H1 (cell line): ENCODE measurements at regions not wholly inside any gene's neighbourhood (a gene's known extent, or its start where the extent isn't known, plus 50 kb on each side); places are given as distances from the start of the nearest gene placed in this dataset.

Experiments used
- CTCF ChIA-PET: fragments of 300-600 bp; sonication (Branson Sonifier 250); formaldehyde crosslinking; loops from one replicate; lab custom pipeline; 2021; ENCODE audit not compliant: partially characterized antibody; lab: Charles Lee
- POLR2A ChIA-PET: fragments of 300-600 bp; sonication (Branson Sonifier 250); formaldehyde crosslinking; loops from one replicate; lab custom pipeline; 2021; ENCODE audit warnings: inconsistent platforms; ENCODE audit not compliant: partially characterized antibody; lab: Charles Lee
- DNase-seq, 2 experiments: peaks; one replicate each; pipeline versions ENCODE4 v3.0.0 to v3.0.0-alpha.2; 2010 to 2022; ENCODE audit warnings: low spot score in 2 of 2, low read depth in 1 of 2, mixed read lengths in 1 of 2
- FAIRE-seq: peaks from 2 replicates; lab custom pipeline; 2011; peaks lifted over from hg19 to GRCh38; lab: Jason Lieb, UNC
- H2AFZ ChIP-seq: 2 replicates; pipeline ENCODE4 v1.8.1; 2012; ENCODE audit warnings: low read length, inconsistent platforms
- H2AK5ac ChIP-seq: 2 replicates; pipeline ENCODE4 v1.6.1; 2013; ENCODE audit warnings: low read depth, low read length
- H2BK120ac ChIP-seq: replicated peaks from 2 replicates; pipeline ENCODE3; 2013; ENCODE audit warnings: low read depth, low read length, inconsistent platforms
- H2BK12ac ChIP-seq: 2 replicates; pipeline ENCODE4 v1.6.1; 2013; ENCODE audit warnings: low read depth, low read length
- H2BK15ac ChIP-seq: 2 replicates; pipeline ENCODE4 v1.6.1; 2013; ENCODE audit warnings: low read length
- H2BK20ac ChIP-seq: 2 replicates; pipeline ENCODE4 v1.6.1; 2013; ENCODE audit warnings: low read length
- H2BK5ac ChIP-seq: 2 replicates; pipeline ENCODE4 v1.6.1; 2013; ENCODE audit warnings: low read depth, low read length
- H3K14ac ChIP-seq: 2 replicates; pipeline ENCODE4 v1.6.1; 2013; ENCODE audit warnings: inconsistent platforms; ENCODE audit not compliant: insufficient read length
- H3K18ac ChIP-seq: 2 replicates; pipeline ENCODE4 v1.6.1; 2013; ENCODE audit warnings: low read length; ENCODE audit errors: extremely low read depth
- H3K23ac ChIP-seq: 2 replicates; pipeline ENCODE4 v1.6.1; 2013; ENCODE audit warnings: inconsistent platforms; ENCODE audit not compliant: insufficient read length
- H3K23me2 ChIP-seq: 2 replicates; pipeline ENCODE4 v1.6.1; 2013; ENCODE audit warnings: low read depth, low read length
- H3K27ac ChIP-seq: 2 replicates; pipeline ENCODE4 v1.6.1; 2011; ENCODE audit warnings: low read depth, low read length, inconsistent platforms
- H3K27me3 ChIP-seq, 4 experiments: replicated peaks in 1 of 4; 1 replicate in 1 of 4; 2 replicates in 3 of 4; pipeline versions ENCODE4 v1.6.1 to v1.8.1; 2011 to 2013; ENCODE audit warnings: low read length in 3 of 4, mild to moderate bottlenecking in 3 of 4, inconsistent platforms in 2 of 4, mixed read lengths in 2 of 4, moderate library complexity in 1 of 4; ENCODE audit not compliant: control insufficient read depth in 3 of 4, insufficient read depth in 3 of 4; ENCODE audit errors: extremely low read depth in 1 of 4
- H3K36me3 ChIP-seq, 4 experiments: 2 replicates each; pipeline versions ENCODE4 v1.6.1 to v1.8.1; 2011 to 2013; ENCODE audit warnings: mild to moderate bottlenecking in 4 of 4, low read length in 3 of 4, moderate library complexity in 2 of 4, control low read depth in 1 of 4, inconsistent platforms in 1 of 4; ENCODE audit not compliant: insufficient read depth in 4 of 4, control insufficient read depth in 2 of 4
- H3K4ac ChIP-seq: replicated peaks from 2 replicates; pipeline ENCODE3; 2013; ENCODE audit warnings: low read length, low read depth, mixed read lengths, inconsistent platforms; ENCODE audit not compliant: insufficient read length
- H3K4me1 ChIP-seq, 4 experiments: replicated peaks in 1 of 4; 1 replicate in 1 of 4; 2 replicates in 3 of 4; pipeline versions ENCODE4 v1.6.1 to v1.8.1; 2011 to 2013; ENCODE audit warnings: low read length in 3 of 4, inconsistent platforms in 2 of 4, mixed read lengths in 1 of 4; ENCODE audit not compliant: insufficient read depth in 4 of 4, control insufficient read depth in 3 of 4
- H3K4me2 ChIP-seq, 2 experiments: 2 replicates each; pipeline versions ENCODE4 v1.6.1 to v1.8.1; 2011 to 2013; ENCODE audit warnings: low read depth in 2 of 2, low read length in 2 of 2, control low read depth in 1 of 2, inconsistent platforms in 1 of 2, mild to moderate bottlenecking in 1 of 2; ENCODE audit not compliant: insufficient read depth in 1 of 2
- H3K4me3 ChIP-seq, 4 experiments: fragments of 200-600, 300-600 bp in 1 of 4; sonication (generic), shearing (Covaris generic), sonication (Bioruptor Twin) in 1 of 4; 2 replicates each; pipeline versions ENCODE4 v1.5.1 to v1.8.1; 2011 to 2016; ENCODE audit warnings: low read length in 4 of 4, low read depth in 3 of 4, control low read depth in 2 of 4, inconsistent platforms in 2 of 4, mild to moderate bottlenecking in 2 of 4, mixed read lengths in 1 of 4, moderate library complexity in 1 of 4; ENCODE audit not compliant: insufficient read depth in 2 of 4; ENCODE audit errors: extremely low read depth in 1 of 4
- H3K56ac ChIP-seq: replicated peaks from 2 replicates; pipeline ENCODE3; 2013; ENCODE audit warnings: low read depth, mild to moderate bottlenecking, mixed read lengths, low read length, inconsistent platforms; ENCODE audit not compliant: insufficient read length
- H3K79me1 ChIP-seq: 2 replicates; pipeline ENCODE4 v1.6.1; 2013; ENCODE audit warnings: low read depth, low read length, control low read depth
- H3K79me2 ChIP-seq, 2 experiments: 2 replicates each; pipeline versions ENCODE4 v1.6.1 to v1.8.1; 2012 to 2013; ENCODE audit warnings: low read length in 2 of 2, mild to moderate bottlenecking in 2 of 2, inconsistent platforms in 1 of 2; ENCODE audit not compliant: insufficient read depth in 2 of 2, control insufficient read depth in 1 of 2
- H3K9ac ChIP-seq, 4 experiments: replicated peaks in 1 of 4; 1 replicate in 1 of 4; 2 replicates in 3 of 4; pipeline versions ENCODE4 v1.6.1 to v1.8.1; 2011 to 2013; ENCODE audit warnings: low read depth in 3 of 4, low read length in 3 of 4, control low read depth in 2 of 4, mild to moderate bottlenecking in 2 of 4, moderate library complexity in 2 of 4, inconsistent platforms in 1 of 4; ENCODE audit errors: extremely low read depth in 1 of 4
- H3K9me3 ChIP-seq, 2 experiments: 2 replicates each; pipeline versions ENCODE4 v1.6.1 to v1.8.1; 2012 to 2013; ENCODE audit warnings: mild to moderate bottlenecking in 2 of 2, moderate library complexity in 2 of 2, control low read depth in 1 of 2, inconsistent platforms in 1 of 2, low read depth in 1 of 2, low read length in 1 of 2, mixed read lengths in 1 of 2; ENCODE audit not compliant: insufficient read depth in 2 of 2
- H4K20me1 ChIP-seq, 2 experiments: replicated peaks in 1 of 2; 2 replicates each; pipeline versions ENCODE3 to v1.8.1; 2011 to 2013; ENCODE audit warnings: inconsistent platforms in 2 of 2, low read length in 2 of 2, mild to moderate bottlenecking in 1 of 2; ENCODE audit not compliant: insufficient read depth in 2 of 2, control insufficient read depth in 1 of 2
- H4K5ac ChIP-seq: 2 replicates; pipeline ENCODE4 v1.6.1; 2013; ENCODE audit warnings: low read length, low read depth, mixed read lengths, inconsistent platforms; ENCODE audit not compliant: insufficient read length
- H4K8ac ChIP-seq: 2 replicates; pipeline ENCODE4 v1.8.0; 2013; ENCODE audit warnings: mild to moderate bottlenecking, moderate library complexity, low read length, inconsistent platforms; ENCODE audit not compliant: insufficient read depth; ENCODE audit errors: extremely low read depth
- H4K91ac ChIP-seq: replicated peaks from 2 replicates; pipeline ENCODE3; 2013; ENCODE audit warnings: low read length, mixed read lengths, inconsistent platforms; ENCODE audit not compliant: insufficient read length
- CBX5 ChIP-seq: fragments of 300-800, 300-1000 bp; sonication (generic); IDR thresholded peaks from 2 replicates; pipeline ENCODE4 v1.7.1; 2016; ENCODE audit warnings: antibody characterized with exemption, low read length, low read depth
- CBX8 ChIP-seq: fragments of 300-800, 300-1000 bp; sonication (generic); IDR thresholded peaks from 2 replicates; pipeline ENCODE4 v1.7.1; 2016; ENCODE audit warnings: low read depth, low read length, borderline replicate concordance
- RAD21 ChIP-seq, 2 experiments: IDR thresholded peaks in 1 of 2; conservative IDR thresholded peaks in 1 of 2; 2 replicates each; pipeline ENCODE4 v1.6.1; 2011; ENCODE audit warnings: low read depth in 2 of 2, low read length in 2 of 2, improper control_type of control experiment in 1 of 2, inconsistent platforms in 1 of 2, mild to moderate bottlenecking in 1 of 2, moderate library complexity in 1 of 2
- RBBP5 ChIP-seq: IDR thresholded peaks from 2 replicates; pipeline ENCODE4 v1.7.1; 2012; ENCODE audit warnings: low read depth, mild to moderate bottlenecking, inconsistent platforms, low read length, moderate library complexity, borderline replicate concordance
- RXRA ChIP-seq: IDR thresholded peaks from 2 replicates; pipeline ENCODE4 v1.6.1; 2011; ENCODE audit warnings: low read depth, mild to moderate bottlenecking, low read length, moderate library complexity; ENCODE audit not compliant: insufficient read depth
- SP1 ChIP-seq: IDR thresholded peaks from 2 replicates; pipeline ENCODE4 v1.6.1; 2011; ENCODE audit warnings: low read depth, low read length
- TAF7 ChIP-seq: optimal IDR thresholded peaks from 2 replicates; pipeline ENCODE3; 2011; ENCODE audit warnings: low read depth, mild to moderate bottlenecking, inconsistent platforms, low read length, moderate library complexity, borderline replicate concordance
- YY1 ChIP-seq: IDR thresholded peaks from 2 replicates; pipeline ENCODE4 v1.6.1; 2011; ENCODE audit warnings: low read depth, mild to moderate bottlenecking, low read length
- WGBS, 2 experiments: shearing (Covaris generic) in 1 of 2; methylation state at CpG; one replicate each; pipeline versions ENCODE4 v1.1.6 to v1.1.7; 2013 to 2015; ENCODE audit warnings: low lambda C conversion rate in 2 of 2, mixed read lengths in 2 of 2, inconsistent platforms in 1 of 2, low coverage in 1 of 2, missing lambda C conversion rate in 1 of 2; ENCODE audit not compliant: insufficient replicate concordance in 2 of 2, insufficient coverage in 1 of 2, insufficient read length in 1 of 2; ENCODE audit errors: extremely low coverage in 1 of 2, missing lambda C conversion rate in 1 of 2; 5-methylcytosine and 5-hydroxymethylcytosine counted together

DNA sequence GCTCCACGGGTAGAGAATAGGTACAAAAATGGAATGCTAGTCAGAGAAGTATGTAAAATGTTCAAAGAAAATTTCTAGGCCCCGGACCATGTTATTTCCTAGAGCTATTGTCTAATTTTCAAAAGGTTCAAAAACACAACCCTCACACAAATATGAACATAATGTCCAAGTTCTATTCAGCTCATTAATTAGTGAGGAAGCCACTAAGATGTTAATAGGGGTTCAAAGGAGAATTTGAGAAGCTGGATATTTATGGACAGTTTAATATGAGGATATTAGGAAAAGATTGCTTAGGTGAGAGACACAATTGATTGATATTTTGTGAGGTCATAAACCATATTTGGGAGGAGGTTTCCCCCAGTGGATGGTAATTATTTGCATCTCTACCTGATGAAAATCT lies 710.6 kb upstream of the ID2 start:
- no peak overlapping the region for H2BK12ac ChIP-seq
- H3K4ac ChIP-seq: no peak overlapping the region
- no peak overlapping the region for H3K4me2 ChIP-seq
- no peak overlapping the region for H2AFZ ChIP-seq
- H3K9me3 ChIP-seq: no peaks in the 10 kb centered on the region
- peaks cover 0 to 5% (median 0%) of the 10 kb centered on the region in 4 experiments; a peak in 2 of 7 replicates for H3K4me1 ChIP-seq
- H3K27me3 ChIP-seq: no peaks in the 10 kb centered on the region
- H3K23me2 ChIP-seq: no peaks in the 10 kb centered on the region
- no peak overlapping the region for H3K4me3 ChIP-seq
- H4K8ac ChIP-seq: no peak overlapping the region
- TF ChIP-seq CBX8 (no peak), RAD21 (IDR thresholded peaks at IDR 0.05 in 1 of 2, conservative IDR thresholded peaks at IDR 0.05 in 1 of 2; ENCODE audit: low read depth in 2 of 2, low read length in 2 of 2) (no peak), TAF7 (no peak), RBBP5 (no peak), SP1 (no peak), YY1 (no peak), RXRA (no peak), CBX5 (no peak)
- no peak overlapping the region for H3K9ac ChIP-seq
- H4K5ac ChIP-seq: no peak overlapping the region
- ChIA-PET CTCF (interaction anchor here (0.6 to 1.3 kb wide), 5 partner anchors 13 to 644 kb away, joined by 3 to 4 read pairs (median 3); no protein-coding TSS in a partner anchor), POLR2A (no interaction called here)
- DNase-seq: no peak
- H3K23ac ChIP-seq: no peak overlapping the region
- no peak overlapping the region for H2AK5ac ChIP-seq
- H4K91ac ChIP-seq: no peak overlapping the region
- no peak overlapping the region for H3K14ac ChIP-seq
- no peak overlapping the region for H2BK5ac ChIP-seq
- H3K36me3 ChIP-seq: no peaks in the 10 kb centered on the region
- H3K18ac ChIP-seq: no peak overlapping the region
- H4K20me1 ChIP-seq: no peaks in the 10 kb centered on the region
- no peak overlapping the region for H2BK20ac ChIP-seq
- no peak for FAIRE-seq
- no peak overlapping the region for H2BK120ac ChIP-seq
- 85% methylated on average over 2 of the region's 2 CpGs; no CpG with 5 or more reads in 1 of the 2 experiments for WGBS, 2 experiments
- no peak overlapping the region for H3K56ac ChIP-seq
- no peak overlapping the region for H2BK15ac ChIP-seq
- H3K27ac ChIP-seq: no peak overlapping the region
- H3K79me2 ChIP-seq: no peaks in the 10 kb centered on the region
- no peaks in the 10 kb centered on the region for H3K79me1 ChIP-seq
